ENCODE measurements at regions not wholly inside any gene's neighbourhood (a gene's known extent, or its start where the extent isn't known, plus 50 kb on each side); places are given as distances from the start of the nearest gene placed in this dataset.

- TF ChIP-seq CTCF (IDR thresholded peaks at IDR 0.05) (no peak), POLR2A (IDR thresholded peaks at IDR 0.05) (no peak)
Measured at GRCh38 chr14:65294816-65295215, 117.7 kb upstream of the FUT8 start.
